BE2C (cell line): ENCODE measurements at regions not wholly inside any gene's neighbourhood (a gene's known extent, or its start where the extent isn't known, plus 50 kb on each side); places are given as distances from the start of the nearest gene placed in this dataset.
A peak's percentile ranks its signal among the peaks of the same experiment; 100 is the strongest.

Experiments used
- DNase-seq: peaks from one replicate; pipeline ENCODE4 v3.0.0-alpha.2; 2020
- H3K27me3 ChIP-seq: fragments of 250-450 bp; sonication (Bioruptor Pico); 2 replicates; pipeline ENCODE4 v1.5.1; 2020; ENCODE audit warnings: mild to moderate bottlenecking
- H3K36me3 ChIP-seq: fragments of 250-450 bp; sonication (Bioruptor Pico); 2 replicates; pipeline ENCODE4 v1.5.1; 2020; ENCODE audit warnings: mild to moderate bottlenecking
- H3K4me1 ChIP-seq: fragments of 250-450 bp; sonication (Bioruptor Pico); 2 replicates; pipeline ENCODE4 v1.5.1; 2020
- H3K4me3 ChIP-seq: 2 replicates; pipeline ENCODE4 v1.5.1; 2011; ENCODE audit warnings: low read depth, low read length
- H3K9me3 ChIP-seq: fragments of 250-450 bp; sonication (Bioruptor Pico); 2 replicates; pipeline ENCODE4 v1.5.1; 2020
- TF ChIP-seq, protein P1 (sequence below): IDR thresholded peaks from 2 replicates; pipeline ENCODE4 v1.5.1; 2012; ENCODE audit warnings: mild to moderate bottlenecking, low read depth, low read length

- TF ChIP-seq, protein P1, sequence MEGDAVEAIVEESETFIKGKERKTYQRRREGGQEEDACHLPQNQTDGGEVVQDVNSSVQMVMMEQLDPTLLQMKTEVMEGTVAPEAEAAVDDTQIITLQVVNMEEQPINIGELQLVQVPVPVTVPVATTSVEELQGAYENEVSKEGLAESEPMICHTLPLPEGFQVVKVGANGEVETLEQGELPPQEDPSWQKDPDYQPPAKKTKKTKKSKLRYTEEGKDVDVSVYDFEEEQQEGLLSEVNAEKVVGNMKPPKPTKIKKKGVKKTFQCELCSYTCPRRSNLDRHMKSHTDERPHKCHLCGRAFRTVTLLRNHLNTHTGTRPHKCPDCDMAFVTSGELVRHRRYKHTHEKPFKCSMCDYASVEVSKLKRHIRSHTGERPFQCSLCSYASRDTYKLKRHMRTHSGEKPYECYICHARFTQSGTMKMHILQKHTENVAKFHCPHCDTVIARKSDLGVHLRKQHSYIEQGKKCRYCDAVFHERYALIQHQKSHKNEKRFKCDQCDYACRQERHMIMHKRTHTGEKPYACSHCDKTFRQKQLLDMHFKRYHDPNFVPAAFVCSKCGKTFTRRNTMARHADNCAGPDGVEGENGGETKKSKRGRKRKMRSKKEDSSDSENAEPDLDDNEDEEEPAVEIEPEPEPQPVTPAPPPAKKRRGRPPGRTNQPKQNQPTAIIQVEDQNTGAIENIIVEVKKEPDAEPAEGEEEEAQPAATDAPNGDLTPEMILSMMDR: no peak
- H3K27me3 ChIP-seq: no peaks in the 10 kb centered on the region
- no peak overlapping the region for H3K4me3 ChIP-seq
Measured at GRCh38 chr1:63190171-63190570, 132.2 kb upstream of the FOXD3 start.

GRCh38 chr1:63198871-63199394, 123.4 kb upstream of the FOXD3 start:
- Histone ChIP-seq H3K9me3 (no peaks in the 10 kb centered on the region), H3K4me1 (no peaks in the 10 kb centered on the region), H3K27me3 (no peaks in the 10 kb centered on the region), H3K36me3 (no peaks in the 10 kb centered on the region), H3K4me3 (no peak overlapping the region)
- DNase-seq: no peak
- TF ChIP-seq, protein P1: no peak

More at GRCh38 chr1:63190171-63190570, 132.2 kb upstream of the FOXD3 start:
- no peak for DNase-seq
- no peaks in the 10 kb centered on the region for H3K9me3 ChIP-seq
- H3K36me3 ChIP-seq: no peaks in the 10 kb centered on the region
- no peaks in the 10 kb centered on the region for H3K4me1 ChIP-seq

DNA sequence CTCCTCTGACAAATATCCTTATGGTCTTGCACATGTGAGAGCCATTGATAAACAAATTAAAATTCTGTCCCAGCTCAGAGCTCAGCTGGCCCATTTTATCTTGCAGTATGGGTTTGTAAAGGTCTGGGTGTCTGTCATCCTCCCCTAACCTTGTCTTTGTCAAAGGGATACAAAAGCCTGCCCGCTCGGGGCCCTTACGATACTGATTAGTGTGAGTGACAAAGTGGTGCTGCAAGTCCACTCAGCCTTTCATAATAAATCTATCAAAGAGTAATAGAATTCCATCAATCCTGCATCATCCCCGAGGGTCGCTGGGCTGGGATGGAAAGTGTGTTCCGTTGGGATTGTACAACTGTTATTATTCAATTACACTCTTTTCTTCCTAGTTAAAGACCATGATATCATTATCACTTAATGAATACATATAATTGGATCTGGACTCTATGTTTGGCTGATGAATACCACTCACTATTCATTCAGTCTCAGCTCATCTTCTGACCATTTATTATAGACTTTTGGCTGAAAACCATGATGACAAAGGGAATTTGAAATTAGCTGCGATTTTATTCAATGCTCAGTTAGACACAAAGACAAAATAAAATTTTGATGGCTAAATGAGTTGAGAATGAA, 122.5 kb upstream of the FOXD3 start:
- H3K4me1 ChIP-seq: no peaks in the 10 kb centered on the region
- no peaks in the 10 kb centered on the region for H3K9me3 ChIP-seq
- TF ChIP-seq, protein P1: no peak
- no peak overlapping the region for H3K4me3 ChIP-seq
- H3K36me3 ChIP-seq: no peaks in the 10 kb centered on the region
- no peak for DNase-seq
- no peaks in the 10 kb centered on the region for H3K27me3 ChIP-seq

DNA sequence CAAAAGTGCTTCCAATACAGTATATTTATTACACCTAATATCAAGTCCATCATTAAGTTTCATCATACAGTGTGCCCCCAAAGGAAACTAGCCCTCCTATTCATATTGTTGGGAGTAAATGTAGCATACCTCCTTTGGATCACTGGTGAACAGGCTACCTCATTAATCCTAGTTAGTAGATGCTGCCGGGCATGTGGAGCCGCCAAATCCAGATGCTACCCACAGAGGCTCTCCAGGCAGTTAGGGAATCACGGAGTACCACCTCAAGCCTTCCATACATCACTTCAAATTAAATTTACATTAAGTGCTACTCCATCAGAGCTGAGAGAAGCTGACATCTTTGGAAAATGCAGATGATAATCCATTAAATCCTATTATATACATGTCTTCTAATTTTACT, 121.7 kb upstream of the FOXD3 start:
- no peaks in the 10 kb centered on the region for H3K4me1 ChIP-seq
- peak; percentile 4 for DNase-seq
- no peaks in the 10 kb centered on the region for H3K9me3 ChIP-seq
- H3K4me3 ChIP-seq: no peak overlapping the region
- H3K27me3 ChIP-seq: no peaks in the 10 kb centered on the region
- H3K36me3 ChIP-seq: no peaks in the 10 kb centered on the region
- TF ChIP-seq, protein P1: no peak

GRCh38 chr1:63203641-63204040, 118.7 kb upstream of the FOXD3 start:
- Histone ChIP-seq H3K9me3 (no peaks in the 10 kb centered on the region), H3K4me3 (no peak overlapping the region), H3K36me3 (no peaks in the 10 kb centered on the region), H3K27me3 (no peaks in the 10 kb centered on the region), H3K4me1 (no peaks in the 10 kb centered on the region)
- no peak for DNase-seq
- TF ChIP-seq, protein P1: no peak

- Histone ChIP-seq H3K9me3 (no peaks in the 10 kb centered on the region), H3K36me3 (no peaks in the 10 kb centered on the region), H3K4me1 (no peaks in the 10 kb centered on the region), H3K27me3 (no peaks in the 10 kb centered on the region), H3K4me3 (no peak overlapping the region)
- TF ChIP-seq, protein P1: no peak
- no peak for DNase-seq
Measured at GRCh38 chr1:63205776-63206175, 116.6 kb upstream of the FOXD3 start.
